ENCODE measurements at regions not wholly inside any gene's neighbourhood (a gene's known extent, or its start where the extent isn't known, plus 50 kb on each side); places are given as distances from the start of the nearest gene placed in this dataset.

DNA sequence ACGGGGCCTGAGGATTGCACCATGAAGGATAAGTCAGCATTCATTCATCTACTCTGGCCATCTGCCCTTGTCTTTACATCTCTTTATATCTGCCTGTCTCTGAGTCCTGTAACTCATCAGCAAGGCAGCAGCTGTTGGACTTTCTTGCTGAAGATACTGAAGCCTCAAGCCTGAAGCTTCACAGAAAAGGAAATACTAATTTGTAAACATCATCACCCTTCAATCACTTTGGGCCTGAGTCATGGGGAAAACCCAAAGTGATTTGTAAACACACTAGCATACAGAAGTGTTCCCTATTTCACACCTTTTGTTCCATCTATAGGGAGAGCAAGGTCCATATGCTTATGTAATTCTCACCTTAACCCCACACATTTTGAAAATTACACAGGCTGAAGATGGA lies 928.2 kb downstream of the EPHA3 start:
- WGBS (ENCODE audit: missing lambda C conversion rate), result 0% methylated on average over 1 of the region's 1 CpG
- Histone ChIP-seq H3K4me2 (no peak overlapping the region), H3K4me3 (no peak overlapping the region), H3K4me1 (no peaks in the 10 kb centered on the region), H3K27ac (no peak overlapping the region), H3K9me3 (no peaks in the 10 kb centered on the region)
- no peak for ATAC-seq
- no peak for FAIRE-seq
- TF ChIP-seq ESRRA (IDR thresholded peaks at IDR 0.05; ENCODE audit: borderline replicate concordance, low read length) (no peak), MAZ (IDR thresholded peaks at IDR 0.05; ENCODE audit: borderline replicate concordance, low read depth, low read length) (no peak), JUNB (IDR thresholded peaks at IDR 0.05) (no peak), HEYL (CRISPR knock-in tag; IDR thresholded peaks at IDR 0.05) (no peak), CBX8 (IDR thresholded peaks at IDR 0.05) (no peak), MYC (IDR thresholded peaks at IDR 0.05; ENCODE audit: borderline replicate concordance, low read length) (no peak), POLR2AphosphoS2 (conservative IDR thresholded peaks at IDR 0.05; ENCODE audit: low read length) (no peak), KDM1A (IDR thresholded peaks at IDR 0.05; ENCODE audit: low read depth) (no peak), EHMT2 (IDR thresholded peaks at IDR 0.05; ENCODE audit: low read depth) (no peak), KDM5A (IDR thresholded peaks at IDR 0.05) (no peak)
- TF ChIP-seq, protein P1, sequence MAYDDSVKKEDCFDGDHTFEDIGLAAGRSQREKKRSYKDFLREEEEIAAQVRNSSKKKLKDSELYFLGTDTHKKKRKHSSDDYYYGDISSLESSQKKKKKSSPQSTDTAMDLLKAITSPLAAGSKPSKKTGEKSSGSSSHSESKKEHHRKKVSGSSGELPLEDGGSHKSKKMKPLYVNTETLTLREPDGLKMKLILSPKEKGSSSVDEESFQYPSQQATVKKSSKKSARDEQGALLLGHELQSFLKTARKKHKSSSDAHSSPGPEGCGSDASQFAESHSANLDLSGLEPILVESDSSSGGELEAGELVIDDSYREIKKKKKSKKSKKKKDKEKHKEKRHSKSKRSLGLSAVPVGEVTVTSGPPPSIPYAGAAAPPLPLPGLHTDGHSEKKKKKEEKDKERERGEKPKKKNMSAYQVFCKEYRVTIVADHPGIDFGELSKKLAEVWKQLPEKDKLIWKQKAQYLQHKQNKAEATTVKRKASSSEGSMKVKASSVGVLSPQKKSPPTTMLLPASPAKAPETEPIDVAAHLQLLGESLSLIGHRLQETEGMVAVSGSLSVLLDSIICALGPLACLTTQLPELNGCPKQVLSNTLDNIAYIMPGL (CRISPR knock-in tag; IDR thresholded peaks at IDR 0.05; ENCODE audit: borderline replicate concordance), result no peak
- TF ChIP-seq, protein P2, sequence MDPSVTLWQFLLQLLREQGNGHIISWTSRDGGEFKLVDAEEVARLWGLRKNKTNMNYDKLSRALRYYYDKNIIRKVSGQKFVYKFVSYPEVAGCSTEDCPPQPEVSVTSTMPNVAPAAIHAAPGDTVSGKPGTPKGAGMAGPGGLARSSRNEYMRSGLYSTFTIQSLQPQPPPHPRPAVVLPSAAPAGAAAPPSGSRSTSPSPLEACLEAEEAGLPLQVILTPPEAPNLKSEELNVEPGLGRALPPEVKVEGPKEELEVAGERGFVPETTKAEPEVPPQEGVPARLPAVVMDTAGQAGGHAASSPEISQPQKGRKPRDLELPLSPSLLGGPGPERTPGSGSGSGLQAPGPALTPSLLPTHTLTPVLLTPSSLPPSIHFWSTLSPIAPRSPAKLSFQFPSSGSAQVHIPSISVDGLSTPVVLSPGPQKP (IDR thresholded peaks at IDR 0.05; ENCODE audit: low read depth, low read length), result no peak
- TF ChIP-seq, protein P3, sequence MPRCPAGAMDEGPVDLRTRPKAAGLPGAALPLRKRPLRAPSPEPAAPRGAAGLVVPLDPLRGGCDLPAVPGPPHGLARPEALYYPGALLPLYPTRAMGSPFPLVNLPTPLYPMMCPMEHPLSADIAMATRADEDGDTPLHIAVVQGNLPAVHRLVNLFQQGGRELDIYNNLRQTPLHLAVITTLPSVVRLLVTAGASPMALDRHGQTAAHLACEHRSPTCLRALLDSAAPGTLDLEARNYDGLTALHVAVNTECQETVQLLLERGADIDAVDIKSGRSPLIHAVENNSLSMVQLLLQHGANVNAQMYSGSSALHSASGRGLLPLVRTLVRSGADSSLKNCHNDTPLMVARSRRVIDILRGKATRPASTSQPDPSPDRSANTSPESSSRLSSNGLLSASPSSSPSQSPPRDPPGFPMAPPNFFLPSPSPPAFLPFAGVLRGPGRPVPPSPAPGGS (IDR thresholded peaks at IDR 0.05), result no peak
- TF ChIP-seq, protein P4, sequence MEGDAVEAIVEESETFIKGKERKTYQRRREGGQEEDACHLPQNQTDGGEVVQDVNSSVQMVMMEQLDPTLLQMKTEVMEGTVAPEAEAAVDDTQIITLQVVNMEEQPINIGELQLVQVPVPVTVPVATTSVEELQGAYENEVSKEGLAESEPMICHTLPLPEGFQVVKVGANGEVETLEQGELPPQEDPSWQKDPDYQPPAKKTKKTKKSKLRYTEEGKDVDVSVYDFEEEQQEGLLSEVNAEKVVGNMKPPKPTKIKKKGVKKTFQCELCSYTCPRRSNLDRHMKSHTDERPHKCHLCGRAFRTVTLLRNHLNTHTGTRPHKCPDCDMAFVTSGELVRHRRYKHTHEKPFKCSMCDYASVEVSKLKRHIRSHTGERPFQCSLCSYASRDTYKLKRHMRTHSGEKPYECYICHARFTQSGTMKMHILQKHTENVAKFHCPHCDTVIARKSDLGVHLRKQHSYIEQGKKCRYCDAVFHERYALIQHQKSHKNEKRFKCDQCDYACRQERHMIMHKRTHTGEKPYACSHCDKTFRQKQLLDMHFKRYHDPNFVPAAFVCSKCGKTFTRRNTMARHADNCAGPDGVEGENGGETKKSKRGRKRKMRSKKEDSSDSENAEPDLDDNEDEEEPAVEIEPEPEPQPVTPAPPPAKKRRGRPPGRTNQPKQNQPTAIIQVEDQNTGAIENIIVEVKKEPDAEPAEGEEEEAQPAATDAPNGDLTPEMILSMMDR (IDR thresholded peaks at IDR 0.05), result no peak
- ChIA-PET CTCF (no interaction called here), POLR2A (no interaction called here)
- DNase-seq (ENCODE audit: low read depth in 1 of 2, low spot score in 1 of 2), result no peak

DNA sequence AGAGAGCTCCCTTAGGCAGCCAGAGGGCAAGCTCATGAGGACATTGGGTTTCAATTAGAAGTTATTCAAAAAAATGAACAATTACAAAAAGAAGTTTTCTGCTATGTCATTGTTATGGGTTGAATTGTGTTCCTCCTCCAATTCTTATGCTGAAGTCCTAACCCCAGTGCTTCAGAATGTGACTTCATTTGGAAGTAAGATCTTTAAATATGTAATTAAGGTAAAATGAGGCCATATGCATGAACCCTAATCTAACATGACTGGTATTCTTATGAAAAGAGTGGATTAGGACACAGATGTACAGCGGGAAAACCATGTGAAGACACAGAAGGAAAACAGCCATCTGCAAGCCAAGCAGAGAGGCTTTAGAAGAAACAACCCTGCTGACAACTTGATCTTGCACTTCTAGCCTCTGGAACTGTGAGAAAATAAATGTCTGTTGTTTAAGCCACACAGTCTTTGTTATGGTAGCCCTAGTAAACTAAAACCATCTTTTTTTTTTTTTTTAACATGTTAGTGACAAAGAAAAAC lies 929.6 kb downstream of the EPHA3 start:
- Histone ChIP-seq H3K27ac (no peak overlapping the region), H3K4me3 (no peak overlapping the region), H3K4me2 (no peak overlapping the region), H3K9me3 (no peaks in the 10 kb centered on the region), H3K4me1 (no peaks in the 10 kb centered on the region)
- WGBS (ENCODE audit: missing lambda C conversion rate), result 3% methylated on average over 1 of the region's 1 CpG
- DNase-seq (ENCODE audit: low read depth in 1 of 2, low spot score in 1 of 2) (no peak), FAIRE-seq (no peak), ATAC-seq (no peak)
- TF ChIP-seq KDM5A (IDR thresholded peaks at IDR 0.05) (no peak), JUNB (IDR thresholded peaks at IDR 0.05) (no peak), ESRRA (IDR thresholded peaks at IDR 0.05; ENCODE audit: borderline replicate concordance, low read length) (no peak), TFCP2L1 (CRISPR knock-in tag; IDR thresholded peaks at IDR 0.05) (no peak), RNF2 (IDR thresholded peaks at IDR 0.05; ENCODE audit: borderline replicate concordance, low read depth) (no peak), ZFP36 (IDR thresholded peaks at IDR 0.05; ENCODE audit: borderline replicate concordance, partially characterized antibody) (no peak)
- TF ChIP-seq, protein P5, sequence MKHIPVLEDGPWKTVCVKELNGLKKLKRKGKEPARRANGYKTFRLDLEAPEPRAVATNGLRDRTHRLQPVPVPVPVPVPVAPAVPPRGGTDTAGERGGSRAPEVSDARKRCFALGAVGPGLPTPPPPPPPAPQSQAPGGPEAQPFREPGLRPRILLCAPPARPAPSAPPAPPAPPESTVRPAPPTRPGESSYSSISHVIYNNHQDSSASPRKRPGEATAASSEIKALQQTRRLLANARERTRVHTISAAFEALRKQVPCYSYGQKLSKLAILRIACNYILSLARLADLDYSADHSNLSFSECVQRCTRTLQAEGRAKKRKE (CRISPR knock-in tag; IDR thresholded peaks at IDR 0.05; ENCODE audit: low read depth), result no peak
- TF ChIP-seq, protein P6, sequence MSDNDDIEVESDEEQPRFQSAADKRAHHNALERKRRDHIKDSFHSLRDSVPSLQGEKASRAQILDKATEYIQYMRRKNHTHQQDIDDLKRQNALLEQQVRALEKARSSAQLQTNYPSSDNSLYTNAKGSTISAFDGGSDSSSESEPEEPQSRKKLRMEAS (IDR thresholded peaks at IDR 0.05), result no peak
- POLR2A ChIA-PET, result no interaction called here
- CTCF ChIA-PET, result no interaction called here
